Activated B cell treated with CpG ODN at 0.5 μM for 24 hours (primary cell): ENCODE measurements at regions not wholly inside any gene's neighbourhood (a gene's known extent, or its start where the extent isn't known, plus 50 kb on each side); places are given as distances from the start of the nearest gene placed in this dataset.
"Not testable (repeated sequence)": the region's sequence is repeated elsewhere in the genome, so short reads cannot be mapped to it uniquely, and the experiment has no call there.

Experiments used
- ATAC-seq: fragments of 200-7000 bp; cut with Tn5 transposase; one replicate; pipeline ENCODE4 v1.10.0; 2021; ENCODE audit warnings: low read depth, mild to moderate bottlenecking, moderate library complexity
- CTCF ChIA-PET: fragments of 350-600 bp; sonication (Branson Sonifier 250); formaldehyde crosslinking; loops from one replicate; lab custom pipeline; 2021; ENCODE audit warnings: antibody characterized with exemption; lab: Charles Lee
- POLR2A ChIA-PET: fragments of 350-600 bp; sonication (Branson Sonifier 250); formaldehyde crosslinking; loops from one replicate; lab custom pipeline; 2021; ENCODE audit warnings: antibody characterized with exemption; lab: Charles Lee
- DNase-seq: peaks from one replicate; pipeline ENCODE4 v3.0.0; 2022
- H3K27ac Mint-ChIP-seq: one replicate; pipeline ENCODE4 v1.8.0; 2020; ENCODE audit warnings: mixed read lengths
- H3K27me3 Mint-ChIP-seq: one replicate; pipeline ENCODE4 v1.8.0; 2021; ENCODE audit warnings: mixed read lengths
- H3K36me3 Mint-ChIP-seq: one replicate; pipeline ENCODE4 v1.8.0; 2021; ENCODE audit warnings: low read depth, mixed read lengths
- H3K4me1 Mint-ChIP-seq: one replicate; pipeline ENCODE4 v1.8.0; 2021; ENCODE audit warnings: mixed read lengths
- H3K4me3 Mint-ChIP-seq: one replicate; pipeline ENCODE4 v1.8.0; 2020; ENCODE audit warnings: mild to moderate bottlenecking, mixed read lengths
- H3K9me3 Mint-ChIP-seq: one replicate; pipeline ENCODE4 v1.8.0; 2020; ENCODE audit warnings: mixed read lengths
- CTCF ChIP-seq: fragments of 200-600 bp; IDR thresholded peaks from one replicate; pipeline ENCODE4 v1.8.0; 2022; ENCODE audit warnings: antibody characterized with exemption, mild to moderate bottlenecking
- intact Hi-C: fragments of 100-400 bp; cut with micrococcal nuclease; formaldehyde crosslinking; loops from one replicate; pipeline ENCODE4 v1.15.1; 2024

- H3K9me3 Mint-ChIP-seq = no peaks in the 10 kb centered on the region
- TF ChIP-seq CTCF = no peak
- DNase-seq = no peak
- H3K4me1 Mint-ChIP-seq = no peaks in the 10 kb centered on the region
- H3K4me3 Mint-ChIP-seq = no peak overlapping the region
- no peak overlapping the region for H3K27ac Mint-ChIP-seq
- POLR2A ChIA-PET = no interaction called here
- CTCF ChIA-PET = no interaction called here
- ATAC-seq = no peak
- H3K36me3 Mint-ChIP-seq = no peaks in the 10 kb centered on the region
- intact Hi-C loops = no loop called here
- peaks cover 20% of the 10 kb centered on the region for H3K27me3 Mint-ChIP-seq
Measured at GRCh38 chr9:96113032-96113431, 188.9 kb downstream of the HSD17B3 start.

GRCh38 chr9:96109680-96110351 is 192.2 kb downstream of the HSD17B3 start:
- CTCF ChIA-PET = no interaction called here
- Mint-ChIP-seq H3K4me3 (no peak overlapping the region), H3K36me3 (no peaks in the 10 kb centered on the region), H3K9me3 (peaks cover 9% of the 10 kb centered on the region), H3K27ac (no peak overlapping the region), H3K4me1 (no peaks in the 10 kb centered on the region), H3K27me3 (peaks cover 9% of the 10 kb centered on the region)
- POLR2A ChIA-PET = no interaction called here
- intact Hi-C loops = no loop called here
- ATAC-seq = no peak
- no peak for TF ChIP-seq CTCF
- DNase-seq = no peak

GRCh38 chr9:96108691-96109380 is 193.1 kb downstream of the HSD17B3 start:
- DNase-seq (no peak), ATAC-seq (no peak)
- Mint-ChIP-seq H3K27ac (no peak overlapping the region), H3K36me3 (no peaks in the 10 kb centered on the region), H3K4me3 (no peak overlapping the region), H3K9me3 (peaks cover 12% of the 10 kb centered on the region), H3K27me3 (peaks cover 9% of the 10 kb centered on the region), H3K4me1 (no peaks in the 10 kb centered on the region)
- ChIA-PET CTCF (no interaction called here), POLR2A (no interaction called here)
- intact Hi-C loops = no loop called here
- TF ChIP-seq CTCF = no peak

- ATAC-seq (no peak), DNase-seq (no peak)
- no peak overlapping the region for H3K27ac Mint-ChIP-seq
- H3K4me1 Mint-ChIP-seq = no peaks in the 10 kb centered on the region
- H3K9me3 Mint-ChIP-seq = peaks cover 14% of the 10 kb centered on the region
- H3K27me3 Mint-ChIP-seq = peaks cover 9% of the 10 kb centered on the region
- intact Hi-C loops = no loop called here
- no peak for TF ChIP-seq CTCF
- CTCF ChIA-PET = no interaction called here
- POLR2A ChIA-PET = no interaction called here
- H3K36me3 Mint-ChIP-seq = no peaks in the 10 kb centered on the region
- no peak overlapping the region for H3K4me3 Mint-ChIP-seq
Measured at GRCh38 chr9:96107436-96107835, 194.5 kb downstream of the HSD17B3 start.

GRCh38 chr9:96100385-96101300 is 201.3 kb downstream of the HSD17B3 start:
- CTCF ChIA-PET = no interaction called here

GRCh38 chr9:96090630-96091029 is 211.3 kb downstream of the HSD17B3 start:
- CTCF ChIA-PET, H3K27ac Mint-ChIP-seq, POLR2A ChIA-PET, H3K4me3 Mint-ChIP-seq, DNase-seq, H3K36me3 Mint-ChIP-seq, H3K27me3 Mint-ChIP-seq, ATAC-seq, intact Hi-C loops, H3K4me1 Mint-ChIP-seq, H3K9me3 Mint-ChIP-seq: not testable (repeated sequence)

More at GRCh38 chr9:96100385-96101300, 201.3 kb downstream of the HSD17B3 start:
- no peaks in the 10 kb centered on the region for H3K36me3 Mint-ChIP-seq
- no peak for TF ChIP-seq CTCF
- no peak overlapping the region for H3K27ac Mint-ChIP-seq
- H3K27me3 Mint-ChIP-seq = peaks cover 3% of the 10 kb centered on the region
- intact Hi-C loops = no loop called here
- no peaks in the 10 kb centered on the region for H3K4me1 Mint-ChIP-seq
- H3K4me3 Mint-ChIP-seq = no peak overlapping the region
- POLR2A ChIA-PET = no interaction called here
- H3K9me3 Mint-ChIP-seq = peaks cover 10% of the 10 kb centered on the region
- DNase-seq = no peak
- ATAC-seq = no peak
